ENCODE measurements at regions not wholly inside any gene's neighbourhood (a gene's known extent, or its start where the extent isn't known, plus 50 kb on each side); places are given as distances from the start of the nearest gene placed in this dataset.

DNA sequence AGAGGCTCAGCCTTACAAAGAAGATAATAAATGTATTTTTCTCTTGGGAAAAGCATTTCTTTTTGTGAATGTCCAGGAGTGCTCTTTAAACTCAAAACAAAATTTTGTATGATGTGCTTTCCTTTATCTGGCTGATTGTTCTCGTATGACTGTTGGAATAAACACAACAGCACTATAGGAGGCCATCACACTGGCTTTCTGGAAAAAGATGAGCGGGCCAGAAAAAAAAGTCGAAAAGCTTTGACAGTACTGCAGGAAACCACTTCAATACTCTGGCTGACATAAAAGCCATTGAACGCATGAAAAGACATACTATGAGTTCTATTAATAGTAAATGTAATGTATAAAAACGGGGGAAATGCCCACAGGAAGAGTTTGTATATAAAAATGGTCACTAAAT is 64.7 kb upstream of the CTSO start:
- TF ChIP-seq, protein P1, sequence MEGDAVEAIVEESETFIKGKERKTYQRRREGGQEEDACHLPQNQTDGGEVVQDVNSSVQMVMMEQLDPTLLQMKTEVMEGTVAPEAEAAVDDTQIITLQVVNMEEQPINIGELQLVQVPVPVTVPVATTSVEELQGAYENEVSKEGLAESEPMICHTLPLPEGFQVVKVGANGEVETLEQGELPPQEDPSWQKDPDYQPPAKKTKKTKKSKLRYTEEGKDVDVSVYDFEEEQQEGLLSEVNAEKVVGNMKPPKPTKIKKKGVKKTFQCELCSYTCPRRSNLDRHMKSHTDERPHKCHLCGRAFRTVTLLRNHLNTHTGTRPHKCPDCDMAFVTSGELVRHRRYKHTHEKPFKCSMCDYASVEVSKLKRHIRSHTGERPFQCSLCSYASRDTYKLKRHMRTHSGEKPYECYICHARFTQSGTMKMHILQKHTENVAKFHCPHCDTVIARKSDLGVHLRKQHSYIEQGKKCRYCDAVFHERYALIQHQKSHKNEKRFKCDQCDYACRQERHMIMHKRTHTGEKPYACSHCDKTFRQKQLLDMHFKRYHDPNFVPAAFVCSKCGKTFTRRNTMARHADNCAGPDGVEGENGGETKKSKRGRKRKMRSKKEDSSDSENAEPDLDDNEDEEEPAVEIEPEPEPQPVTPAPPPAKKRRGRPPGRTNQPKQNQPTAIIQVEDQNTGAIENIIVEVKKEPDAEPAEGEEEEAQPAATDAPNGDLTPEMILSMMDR (IDR thresholded peaks at IDR 0.05), result no peak
- TF ChIP-seq ZFX (IDR thresholded peaks at IDR 0.05; ENCODE audit: borderline replicate concordance), result no peak

Data from 22Rv1 (cell line).